BLaER1 treated with 17β-estradiol and CSF1 and Interleukin-3, amounts not matched to agents 10 nM and 100 nM (cell line): ENCODE measurements at regions not wholly inside any gene's neighbourhood (a gene's known extent, or its start where the extent isn't known, plus 50 kb on each side); places are given as distances from the start of the nearest gene placed in this dataset.
"Not testable (repeated sequence)": the region's sequence is repeated elsewhere in the genome, so short reads cannot be mapped to it uniquely, and the experiment has no call there.

Experiments
- H3K27ac ChIP-seq, 11 experiments: shearing (Covaris generic); formaldehyde crosslinking; 2 replicates each; pipeline ENCODE4 v1.8.1; 2022
- H3K27me3 ChIP-seq, 11 experiments: shearing (Covaris generic); formaldehyde crosslinking; 2 replicates each; pipeline ENCODE4 v1.8.1; 2022
- H3K36me3 ChIP-seq, 11 experiments: shearing (Covaris generic); formaldehyde crosslinking; 2 replicates each; pipeline ENCODE4 v1.8.1; 2022
- H3K4me1 ChIP-seq, 10 experiments: shearing (Covaris generic); formaldehyde crosslinking; 2 replicates each; pipeline ENCODE4 v1.8.1; 2022
- H3K4me2 ChIP-seq, 11 experiments: shearing (Covaris generic); formaldehyde crosslinking; 2 replicates each; pipeline ENCODE4 v1.8.1; 2022
- H3K4me3 ChIP-seq, 10 experiments: shearing (Covaris generic); formaldehyde crosslinking; 2 replicates each; pipeline ENCODE4 v1.8.1; 2022
- H3K9ac ChIP-seq, 11 experiments: shearing (Covaris generic); formaldehyde crosslinking; 2 replicates each; pipeline ENCODE4 v1.8.1; 2022
- H3K9me3 ChIP-seq, 11 experiments: shearing (Covaris generic); formaldehyde crosslinking; replicated peaks in 1 of 11; 2 replicates each; pipeline ENCODE4 v1.8.1; 2022
- H4K20me1 ChIP-seq, 11 experiments: shearing (Covaris generic); formaldehyde crosslinking; 2 replicates each; pipeline ENCODE4 v1.8.1; 2022
- Cebpa-rat ChIP-seq, 11 experiments: shearing (Covaris generic); IDR thresholded peaks; 2 replicates each; pipeline ENCODE4 v1.8.1; 2022

DNA sequence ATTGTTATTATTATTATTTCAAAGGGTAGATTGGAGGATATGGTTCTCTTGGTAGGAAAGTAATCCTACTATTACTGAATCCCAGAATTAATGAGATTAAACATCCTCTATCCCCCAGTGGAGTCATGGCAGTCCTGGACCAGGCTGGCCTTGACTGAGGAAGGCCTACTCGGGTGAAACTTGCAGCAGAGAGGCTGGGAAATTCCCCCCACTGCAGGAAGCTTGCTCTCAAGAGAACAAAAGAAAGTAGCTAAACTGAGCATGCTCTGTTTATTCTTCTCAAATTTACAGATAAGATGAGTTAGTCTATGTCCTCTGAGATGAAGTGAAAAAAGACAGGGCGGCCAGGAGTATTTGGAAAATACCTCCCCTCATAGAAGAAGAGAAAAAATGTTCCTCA is 233.9 kb upstream of the RPS23 start:
- Histone ChIP-seq H3K4me2 (no peak overlapping the region), H3K27me3 (no peaks in the 10 kb centered on the region), H4K20me1 (no peaks in the 10 kb centered on the region), H3K4me3 (no peak overlapping the region), H3K9me3 (peaks cover 0 to 16% (median 6%) of the 10 kb centered on the region in 11 experiments; a peak in 9 of 22 replicates), H3K36me3 (no peaks in the 10 kb centered on the region), H3K4me1 (no peaks in the 10 kb centered on the region), H3K27ac (no peak overlapping the region), H3K9ac (no peak overlapping the region)
- TF ChIP-seq Cebpa-rat (IDR thresholded peaks at IDR 0.05): no peak

DNA sequence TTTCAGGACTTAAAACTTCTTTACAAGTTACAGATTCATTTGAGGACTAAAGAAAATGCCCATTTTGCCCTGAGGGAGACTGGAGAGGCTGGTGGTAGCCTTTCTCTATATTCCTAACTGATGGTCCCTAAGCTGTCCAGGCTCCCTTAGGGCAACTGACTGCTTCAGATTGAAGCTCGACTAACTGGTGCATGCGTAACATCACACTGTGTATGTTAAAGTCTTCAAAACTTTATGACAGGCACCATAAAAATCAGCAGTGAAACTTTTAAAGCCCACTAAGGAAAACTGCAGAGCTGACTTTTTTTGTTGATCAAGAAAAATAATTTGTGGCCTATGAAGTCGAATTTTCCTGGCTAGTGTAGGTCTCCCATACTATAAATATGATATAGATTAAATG is 233.0 kb upstream of the RPS23 start:
- H3K9me3 ChIP-seq: peaks cover 7 to 24% (median 13%) of the 10 kb centered on the region in 11 experiments; a peak in 16 of 22 replicates
- no peaks in the 10 kb centered on the region for H3K36me3 ChIP-seq

DNA sequence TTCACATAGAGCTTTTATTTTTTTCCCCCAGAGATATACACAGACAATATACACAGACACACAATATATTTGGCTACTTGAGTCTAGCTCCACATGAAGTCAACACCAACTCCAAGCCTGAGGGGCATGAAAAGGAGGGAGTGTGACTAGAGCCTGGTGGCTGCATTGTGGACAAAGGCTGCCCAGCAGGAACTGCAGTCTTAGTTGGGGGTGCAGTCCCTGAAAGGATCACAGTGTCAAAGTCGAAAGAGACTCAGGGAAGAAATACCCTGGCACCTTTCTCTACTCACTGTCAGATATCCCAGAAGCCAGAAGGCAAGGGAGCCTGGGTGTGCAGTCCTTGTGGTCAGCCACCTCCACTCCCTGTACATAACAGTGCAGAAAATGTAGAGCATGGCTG is 231.6 kb upstream of the RPS23 start:
- no peak overlapping the region for H3K27ac ChIP-seq

More for the DNA sequence above, 233.0 kb upstream of the RPS23 start:
- Histone ChIP-seq H3K4me2 (no peak overlapping the region), H3K9ac (no peak overlapping the region), H3K27ac (no peak overlapping the region), H3K4me3 (no peak overlapping the region), H3K4me1 (no peaks in the 10 kb centered on the region), H4K20me1 (no peaks in the 10 kb centered on the region), H3K27me3 (no peaks in the 10 kb centered on the region)
- no peak for TF ChIP-seq Cebpa-rat (IDR thresholded peaks at IDR 0.05)

DNA sequence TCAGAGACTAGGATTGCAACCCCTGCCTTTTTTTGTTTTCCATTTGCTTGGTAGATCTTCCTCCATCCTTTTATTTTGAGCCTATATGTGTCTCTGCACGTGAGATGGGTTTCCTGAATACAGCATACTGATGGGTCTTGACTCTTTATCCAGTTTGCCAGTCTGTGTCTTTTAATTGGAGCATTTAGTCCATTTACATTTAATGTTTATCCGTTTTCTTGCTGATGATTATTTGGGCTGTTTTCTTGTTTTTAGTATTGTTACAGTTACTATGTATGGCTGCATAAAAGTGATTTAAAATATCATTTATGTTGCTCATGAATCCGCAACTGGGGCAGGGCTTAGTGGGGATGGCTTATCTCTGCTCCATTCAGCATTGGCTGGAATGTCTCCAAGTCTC is 228.2 kb upstream of the RPS23 start:
- not testable (repeated sequence) for H4K20me1 ChIP-seq, H3K27me3 ChIP-seq, H3K36me3 ChIP-seq, H3K9ac ChIP-seq, H3K4me3 ChIP-seq, H3K4me1 ChIP-seq, H3K4me2 ChIP-seq, H3K27ac ChIP-seq
- H3K9me3 ChIP-seq: peaks cover 7 to 24% (median 13%) of the 10 kb centered on the region in 11 experiments; a peak in 16 of 22 replicates

More for the DNA sequence above, 231.6 kb upstream of the RPS23 start:
- no peak overlapping the region for H3K9ac ChIP-seq
- H4K20me1 ChIP-seq: no peaks in the 10 kb centered on the region
- H3K4me2 ChIP-seq: no peak overlapping the region
- no peak for TF ChIP-seq Cebpa-rat (IDR thresholded peaks at IDR 0.05)
- peaks cover 7 to 24% (median 13%) of the 10 kb centered on the region in 11 experiments; a peak in 16 of 22 replicates for H3K9me3 ChIP-seq
- no peaks in the 10 kb centered on the region for H3K4me1 ChIP-seq
- no peaks in the 10 kb centered on the region for H3K27me3 ChIP-seq
- H3K36me3 ChIP-seq: no peaks in the 10 kb centered on the region
- no peak overlapping the region for H3K4me3 ChIP-seq

DNA sequence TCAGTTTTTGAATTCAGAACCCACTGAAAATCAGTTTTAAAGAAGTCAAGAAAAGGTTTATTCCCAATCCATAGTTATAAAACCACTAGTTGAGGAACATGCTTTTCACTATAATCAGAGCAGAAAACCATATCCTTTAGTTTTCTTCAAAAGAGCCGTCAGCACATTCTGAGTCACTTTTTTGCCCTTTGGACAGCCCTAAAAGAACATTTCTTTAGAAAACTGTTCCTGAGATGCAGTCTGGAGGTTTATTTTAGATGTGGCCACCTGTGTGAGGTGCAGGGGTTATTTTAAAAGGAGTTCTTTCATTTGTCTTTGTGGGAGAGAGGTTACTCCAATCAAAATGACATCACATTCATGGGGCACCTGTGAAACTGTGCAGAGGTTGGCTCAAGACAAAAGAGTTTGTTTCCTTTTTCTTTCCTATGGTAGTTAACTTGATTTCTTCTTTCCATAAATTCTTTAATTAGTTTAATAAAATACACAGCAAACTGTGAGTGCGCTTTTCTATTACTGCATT is 221.6 kb upstream of the RPS23 start:
- Histone ChIP-seq H3K27me3 (no peaks in the 10 kb centered on the region), H4K20me1 (no peaks in the 10 kb centered on the region), H3K4me3 (no peak overlapping the region), H3K9me3 (peaks cover 0 to 3% (median 0%) of the 10 kb centered on the region in 11 experiments; a peak in 1 of 22 replicates), H3K27ac (no peak overlapping the region), H3K4me2 (no peak overlapping the region), H3K9ac (no peak overlapping the region), H3K36me3 (no peaks in the 10 kb centered on the region), H3K4me1 (no peaks in the 10 kb centered on the region)
- TF ChIP-seq Cebpa-rat (IDR thresholded peaks at IDR 0.05): no peak

DNA sequence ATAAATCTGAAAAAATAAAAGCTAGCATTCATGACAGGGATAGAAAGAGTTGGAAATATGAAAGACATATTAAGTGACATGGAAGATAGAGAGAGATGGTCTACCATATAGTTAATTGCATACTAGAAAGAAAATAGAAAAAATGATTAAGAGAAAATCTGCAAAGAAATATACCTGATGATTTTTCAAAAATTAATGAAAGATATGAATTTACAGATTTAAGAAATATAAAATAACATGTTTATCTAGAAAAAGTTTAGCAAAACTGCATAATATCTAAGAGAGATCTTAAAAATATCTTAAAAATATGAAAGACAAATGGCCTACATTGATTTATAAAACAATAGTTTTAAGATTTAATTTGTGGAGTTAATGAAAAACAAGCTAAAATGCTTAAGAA is 219.1 kb upstream of the RPS23 start:
- Histone ChIP-seq H4K20me1 (no peaks in the 10 kb centered on the region), H3K4me2 (no peak overlapping the region), H3K4me1 (no peaks in the 10 kb centered on the region), H3K9me3 (peaks cover 0 to 3% (median 0%) of the 10 kb centered on the region in 11 experiments; a peak in 1 of 22 replicates), H3K36me3 (no peaks in the 10 kb centered on the region), H3K27ac (no peak overlapping the region), H3K4me3 (no peak overlapping the region), H3K9ac (no peak overlapping the region), H3K27me3 (no peaks in the 10 kb centered on the region)
- no peak for TF ChIP-seq Cebpa-rat (IDR thresholded peaks at IDR 0.05)

GRCh38 chr5:82494942-82495341 is 216.8 kb upstream of the RPS23 start:
- Histone ChIP-seq H3K9ac (no peak overlapping the region), H3K36me3 (no peaks in the 10 kb centered on the region), H3K27ac (no peak overlapping the region), H3K9me3 (peaks cover 0 to 3% (median 0%) of the 10 kb centered on the region in 11 experiments; a peak in 1 of 22 replicates), H3K27me3 (no peaks in the 10 kb centered on the region), H3K4me2 (no peak overlapping the region), H4K20me1 (no peaks in the 10 kb centered on the region), H3K4me3 (no peak overlapping the region), H3K4me1 (no peaks in the 10 kb centered on the region)
- no peak for TF ChIP-seq Cebpa-rat (IDR thresholded peaks at IDR 0.05)

DNA sequence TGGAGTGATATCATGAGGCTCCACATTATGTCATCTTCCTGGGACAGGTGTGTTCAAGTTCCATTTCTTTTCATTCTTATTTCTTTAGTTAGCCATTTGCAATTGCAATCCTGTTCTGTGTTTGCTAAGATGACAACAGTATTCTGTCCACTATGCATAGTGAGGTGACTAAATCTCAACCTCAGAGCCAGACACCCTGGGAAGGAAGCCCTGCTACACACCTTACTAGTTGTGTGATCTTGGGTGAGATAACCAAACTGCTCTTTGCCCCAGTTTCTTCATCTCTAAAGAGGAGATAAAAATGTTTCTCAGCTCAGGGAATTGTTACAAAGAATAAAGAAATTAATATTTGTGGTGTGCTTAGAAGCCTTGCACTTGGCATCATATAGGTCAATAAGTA is 215.1 kb upstream of the RPS23 start:
- H3K9ac ChIP-seq: no peak overlapping the region
- no peak overlapping the region for H3K4me2 ChIP-seq
- no peaks in the 10 kb centered on the region for H3K27me3 ChIP-seq
- no peaks in the 10 kb centered on the region for H3K4me1 ChIP-seq
- no peak overlapping the region for H3K4me3 ChIP-seq
- peaks cover 0 to 3% (median 0%) of the 10 kb centered on the region in 11 experiments; a peak in 1 of 22 replicates for H3K9me3 ChIP-seq
- H3K36me3 ChIP-seq: no peaks in the 10 kb centered on the region
- TF ChIP-seq Cebpa-rat (IDR thresholded peaks at IDR 0.05): no peak
- H3K27ac ChIP-seq: no peak overlapping the region
- H4K20me1 ChIP-seq: no peaks in the 10 kb centered on the region

GRCh38 chr5:82491397-82491796 is 213.2 kb upstream of the RPS23 start:
- TF ChIP-seq Cebpa-rat (IDR thresholded peaks at IDR 0.05): no peak
- H4K20me1 ChIP-seq: no peaks in the 10 kb centered on the region

GRCh38 chr5:82489683-82490082 is 211.5 kb upstream of the RPS23 start:
- Histone ChIP-seq H3K4me3 (no peak overlapping the region), H3K36me3 (no peaks in the 10 kb centered on the region), H3K9ac (no peak overlapping the region), H3K9me3 (no peaks in the 10 kb centered on the region), H4K20me1 (no peaks in the 10 kb centered on the region), H3K4me1 (peaks cover 0 to 4% (median 0%) of the 10 kb centered on the region in 10 experiments; a peak in 1 of 20 replicates), H3K27ac (no peak overlapping the region), H3K4me2 (no peak overlapping the region), H3K27me3 (no peaks in the 10 kb centered on the region)
- no peak for TF ChIP-seq Cebpa-rat (IDR thresholded peaks at IDR 0.05)

More at GRCh38 chr5:82491397-82491796, 213.2 kb upstream of the RPS23 start:
- H3K36me3 ChIP-seq: no peaks in the 10 kb centered on the region
- H3K4me1 ChIP-seq: peaks cover 0 to 4% (median 0%) of the 10 kb centered on the region in 10 experiments; a peak in 1 of 20 replicates
- peaks cover 0 to under 1% (median 0%) of the 10 kb centered on the region in 11 experiments; a peak in 1 of 22 replicates for H3K9me3 ChIP-seq
- H3K4me3 ChIP-seq: no peak overlapping the region
- no peak overlapping the region for H3K9ac ChIP-seq
- H3K27me3 ChIP-seq: no peaks in the 10 kb centered on the region
- H3K4me2 ChIP-seq: no peak overlapping the region
- H3K27ac ChIP-seq: no peak overlapping the region
